ENCODE measurements at regions not wholly inside any gene's neighbourhood (a gene's known extent, or its start where the extent isn't known, plus 50 kb on each side); places are given as distances from the start of the nearest gene placed in this dataset.
A peak's percentile ranks its signal among the peaks of the same experiment; 100 is the strongest.
"Not testable (repeated sequence)": the region's sequence is repeated elsewhere in the genome, so short reads cannot be mapped to it uniquely, and the experiment has no call there.

DNA sequence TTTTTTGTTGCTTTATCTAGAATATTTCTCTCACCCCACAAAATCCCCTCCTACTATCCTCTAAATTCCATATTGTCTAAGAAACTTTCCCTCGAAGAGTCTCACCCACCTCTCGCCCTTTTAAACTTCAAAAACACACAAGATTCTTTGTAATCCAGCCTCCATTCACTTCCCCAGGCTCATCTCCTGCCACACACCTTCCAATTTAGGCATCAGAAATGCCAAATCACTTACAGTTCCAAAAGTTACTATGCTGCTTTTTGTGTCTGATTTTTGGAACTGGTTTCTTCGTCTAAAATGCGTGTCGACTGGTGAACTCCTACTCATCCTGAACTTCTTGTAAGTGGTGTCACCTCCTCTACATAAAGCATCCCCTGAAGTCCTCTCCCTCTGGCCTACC is 482.4 kb upstream of the CAMK1G start:
- DNase-seq = no peak

DNA sequence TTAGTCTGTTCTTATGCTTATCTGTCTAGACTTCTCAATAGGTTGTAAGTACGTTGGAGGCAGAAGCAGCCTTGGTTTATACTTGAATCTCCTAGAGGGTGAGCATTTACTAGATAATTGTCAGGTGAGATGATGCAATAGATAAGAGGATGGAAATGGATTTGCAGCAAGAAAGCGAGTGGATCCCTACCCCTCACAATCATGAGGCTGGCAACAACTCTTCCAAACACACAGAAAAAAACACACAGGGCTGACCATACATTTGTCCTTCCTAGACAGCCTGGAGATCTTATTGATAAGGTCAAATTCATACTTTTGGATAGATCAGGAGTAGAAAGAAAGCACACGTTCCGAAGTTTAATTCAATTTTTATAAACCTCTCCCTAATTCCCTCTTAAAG is 481.4 kb upstream of the CAMK1G start:
- peak; percentile 39 for DNase-seq

DNA sequence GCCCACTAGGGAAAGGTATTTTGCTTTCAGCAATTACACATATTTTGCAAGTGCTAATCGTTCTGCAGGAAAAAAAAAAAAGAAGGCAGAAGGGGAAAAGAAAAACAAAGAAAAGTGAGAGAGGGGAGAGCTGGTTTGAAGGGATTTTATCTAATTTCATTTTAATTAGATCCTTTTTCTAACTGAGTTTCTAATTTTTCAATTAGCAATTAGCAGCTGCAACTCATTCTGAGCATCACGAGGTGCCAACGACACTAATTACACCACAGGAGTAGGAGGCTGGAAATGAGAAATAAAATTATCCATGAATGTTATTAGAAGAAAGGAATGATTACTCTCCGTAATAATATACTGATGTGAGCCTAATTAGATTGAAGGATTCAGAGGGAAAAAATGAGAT is 481.0 kb upstream of the CAMK1G start:
- DNase-seq = no peak

DNA sequence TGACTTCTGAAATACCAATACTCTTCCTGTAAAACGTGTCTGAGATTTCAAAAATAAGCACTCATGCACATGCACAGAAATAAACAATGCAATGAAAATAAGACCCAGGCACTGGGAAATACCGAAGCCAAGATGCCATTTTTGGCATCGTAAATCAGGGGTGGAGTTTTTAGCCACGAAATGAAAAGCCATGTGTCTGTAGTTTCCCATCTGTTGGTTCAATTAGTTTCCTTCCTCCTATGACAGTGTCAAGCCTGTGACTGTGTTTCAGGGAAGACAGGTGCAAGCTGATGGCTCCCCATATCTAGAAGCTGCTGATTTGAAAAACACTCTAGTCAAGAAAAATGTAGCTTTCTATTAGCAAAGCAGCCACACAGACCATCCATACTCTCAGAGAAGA is 480.4 kb upstream of the CAMK1G start:
- DNase-seq = peak; percentile 34

DNA sequence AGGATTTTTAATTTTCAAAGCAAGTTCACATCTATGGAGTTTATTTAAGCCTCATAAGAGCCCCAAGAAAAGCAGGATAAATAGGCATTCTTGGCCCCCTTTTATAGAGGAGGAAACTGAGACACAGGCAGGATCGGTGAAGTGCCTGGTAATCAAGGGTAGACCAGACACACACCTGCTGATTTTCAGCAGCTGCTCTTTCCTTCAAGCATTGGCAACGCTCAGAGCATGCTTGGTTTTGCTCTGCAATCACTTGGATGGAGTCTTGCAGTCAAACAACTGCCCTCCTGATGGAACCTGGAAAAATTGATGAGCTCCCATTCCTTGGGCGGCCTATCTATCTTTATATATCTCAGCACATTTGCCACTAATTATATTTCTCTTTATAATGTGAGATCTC is 478.9 kb upstream of the CAMK1G start:
- DNase-seq = no peak

DNA sequence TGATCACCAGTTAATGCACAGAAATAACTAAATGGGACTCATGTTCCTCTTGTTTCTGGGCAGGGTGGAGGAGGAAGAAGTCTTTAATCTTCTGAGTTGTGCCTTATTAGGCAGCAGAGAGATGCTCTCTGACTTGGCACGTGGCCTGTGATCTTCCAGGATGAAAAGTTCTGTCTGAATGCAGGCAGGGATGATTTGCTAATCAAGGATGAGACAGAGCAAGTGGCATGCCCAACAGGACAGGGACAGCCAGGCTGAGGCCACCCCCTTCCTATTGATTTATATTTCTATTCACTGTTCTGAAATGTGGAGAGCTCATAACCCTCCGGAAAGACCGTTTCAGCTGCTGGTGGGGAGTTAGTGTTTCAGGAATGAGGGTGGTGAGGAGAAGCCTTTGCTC is 477.8 kb upstream of the CAMK1G start:
- DNase-seq = no peak

DNA sequence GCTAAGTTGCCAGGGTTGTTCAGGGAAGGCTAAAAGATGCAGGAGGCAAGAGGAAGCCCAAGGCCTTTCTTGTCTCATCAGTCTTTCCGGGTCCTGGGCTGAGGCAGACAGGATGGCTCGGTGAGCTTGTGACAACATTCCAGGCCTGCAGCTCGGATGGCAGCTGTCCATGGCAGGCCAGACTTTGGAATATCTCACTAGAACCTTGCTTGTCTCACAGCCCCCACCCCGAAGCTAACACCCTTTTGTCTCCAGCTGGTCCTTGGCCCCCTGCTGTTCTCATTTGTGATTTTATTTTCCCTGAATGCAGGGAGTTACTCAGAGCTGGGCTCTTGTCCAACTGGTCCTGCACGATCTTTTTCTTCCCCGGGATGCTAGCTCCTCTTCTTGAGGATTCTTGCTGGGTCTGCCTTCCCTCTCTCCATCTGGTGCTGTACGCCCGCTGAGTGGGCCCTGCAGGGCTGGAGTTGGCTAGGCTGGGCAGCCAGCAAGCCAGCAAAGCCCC is 477.2 kb upstream of the CAMK1G start:
- no peak for DNase-seq

DNA sequence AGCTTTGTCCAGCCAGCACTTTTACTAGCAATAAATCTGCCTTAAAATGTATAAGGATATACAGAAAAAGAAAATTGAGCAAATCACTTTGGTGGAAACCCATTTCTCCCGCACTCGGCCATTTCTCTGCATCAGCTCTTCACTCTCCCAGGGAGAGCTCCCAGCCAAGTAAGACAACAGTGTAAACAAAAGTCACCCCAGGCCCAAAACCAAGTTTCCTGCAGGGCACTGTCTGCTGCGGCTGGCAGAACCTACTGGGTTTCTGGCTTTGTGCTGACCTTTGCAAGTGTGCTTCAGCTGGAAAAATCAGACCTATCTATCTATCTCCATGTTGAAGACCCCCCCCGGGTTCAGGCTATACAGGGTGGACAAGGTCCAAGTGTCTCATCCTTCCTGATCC is 476.7 kb upstream of the CAMK1G start:
- DNase-seq = no peak

DNA sequence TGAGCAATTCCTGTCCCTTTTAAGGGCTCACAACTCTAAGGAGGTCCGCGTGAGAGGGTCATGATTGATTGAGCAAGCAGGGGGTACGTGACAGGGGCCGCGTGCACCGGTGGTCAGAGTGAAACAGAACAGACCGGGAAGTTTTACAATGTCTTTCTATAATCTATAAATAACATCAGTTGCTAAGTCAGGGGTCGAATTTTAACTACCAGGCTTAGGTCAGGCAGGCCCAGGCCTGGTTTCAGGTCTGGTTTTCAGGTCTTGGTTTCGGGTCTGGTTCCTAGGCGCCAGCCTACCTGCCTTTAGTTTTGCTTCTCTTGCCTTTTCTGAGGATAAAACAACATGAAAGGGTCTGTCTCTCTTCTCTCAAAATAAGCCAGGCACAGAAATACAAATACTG is 476.0 kb upstream of the CAMK1G start:
- no peak for DNase-seq

DNA sequence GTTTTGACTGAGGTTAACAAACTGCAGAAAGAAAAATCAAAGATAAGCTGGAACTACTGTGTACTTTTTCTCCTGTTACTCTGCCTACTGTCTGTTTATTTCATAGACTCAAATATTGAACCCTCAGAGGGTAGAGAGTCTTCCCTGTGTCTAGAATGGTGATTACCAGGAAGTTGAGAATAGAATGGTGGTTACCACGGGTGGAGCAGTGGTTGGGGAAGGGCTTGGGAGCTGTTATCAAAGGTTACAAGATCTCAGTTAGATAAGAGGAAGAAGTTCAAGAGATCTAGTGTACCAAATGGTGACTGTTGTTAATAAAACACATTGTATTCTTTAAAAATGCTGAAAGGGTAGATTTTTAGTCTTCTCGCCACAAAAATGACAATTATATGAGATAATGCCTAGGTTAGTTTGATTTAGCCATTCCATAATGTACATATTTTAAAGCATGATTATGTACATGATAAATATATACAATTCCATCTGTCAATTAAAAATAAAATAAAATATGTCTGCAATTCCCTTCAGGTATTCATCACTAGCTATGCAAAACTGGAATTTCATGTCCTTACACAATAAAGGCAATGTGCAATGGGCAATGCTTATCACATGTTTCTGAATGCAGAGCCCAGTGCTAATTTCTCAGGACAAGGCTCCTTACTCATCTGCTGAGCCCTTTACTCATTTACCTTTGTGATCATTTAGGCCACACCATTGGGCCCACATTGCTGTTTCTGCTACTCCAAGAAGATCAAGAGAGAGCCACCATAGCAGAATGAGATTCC is 474.3 kb upstream of the CAMK1G start:
- DNase-seq = no peak

DNA sequence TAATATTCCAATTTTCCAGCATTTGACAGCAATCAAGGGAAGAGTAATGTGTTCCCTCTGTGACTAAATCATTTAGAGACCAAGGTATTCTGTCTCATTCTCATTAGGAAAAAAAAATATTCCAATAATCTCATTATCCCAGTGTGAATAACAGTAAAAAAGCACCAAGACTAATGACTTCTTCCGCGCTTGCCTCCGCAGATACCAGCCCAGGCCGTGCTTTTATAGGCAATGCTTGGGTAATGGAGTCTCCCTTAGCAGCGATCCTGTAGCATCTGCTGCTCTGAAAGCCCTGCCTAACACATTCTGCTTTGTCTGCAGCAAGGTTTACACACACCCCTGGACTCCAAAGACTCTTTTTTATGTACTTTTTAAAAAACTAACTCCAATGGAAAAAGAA is 470.0 kb upstream of the CAMK1G start:
- no peak for DNase-seq

DNA sequence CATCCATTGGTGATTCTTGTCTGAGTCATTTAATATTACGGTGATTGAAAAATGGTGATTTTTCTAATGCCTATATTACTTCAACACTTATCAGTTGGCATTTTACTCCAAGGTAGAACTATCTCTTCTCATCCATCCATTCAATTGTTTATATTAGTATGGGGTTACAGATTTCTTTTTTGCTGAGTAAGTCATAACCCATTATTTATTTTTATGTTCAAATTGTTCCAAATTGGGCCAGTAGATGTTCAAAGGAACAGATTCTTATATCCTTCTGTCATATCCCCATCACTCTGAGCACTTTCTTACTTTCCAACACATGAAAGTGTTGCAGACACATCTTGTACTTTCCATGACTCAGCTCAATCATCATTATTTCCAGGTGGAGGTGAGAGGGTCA is 466.8 kb upstream of the CAMK1G start:
- DNase-seq = no peak

DNA sequence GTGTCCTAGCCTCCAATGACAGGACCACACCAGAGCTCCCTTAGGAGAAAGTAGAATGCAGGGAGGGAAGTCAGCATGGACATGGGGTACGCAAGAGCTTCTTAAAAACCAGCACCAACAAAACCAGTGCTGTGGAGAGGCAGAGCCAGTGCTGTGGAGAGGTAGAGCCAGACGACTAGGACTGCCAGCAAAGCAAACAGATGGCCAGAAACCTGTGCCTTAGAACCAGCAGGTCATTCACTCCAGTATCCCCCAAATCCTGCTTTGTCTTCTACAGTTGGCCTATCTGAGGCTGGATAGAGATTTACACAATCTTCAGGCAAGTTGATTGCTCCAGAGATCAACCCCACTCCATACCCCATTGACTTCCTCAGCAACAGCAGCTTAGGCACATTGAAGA is 459.9 kb upstream of the CAMK1G start:
- no peak for DNase-seq

DNA sequence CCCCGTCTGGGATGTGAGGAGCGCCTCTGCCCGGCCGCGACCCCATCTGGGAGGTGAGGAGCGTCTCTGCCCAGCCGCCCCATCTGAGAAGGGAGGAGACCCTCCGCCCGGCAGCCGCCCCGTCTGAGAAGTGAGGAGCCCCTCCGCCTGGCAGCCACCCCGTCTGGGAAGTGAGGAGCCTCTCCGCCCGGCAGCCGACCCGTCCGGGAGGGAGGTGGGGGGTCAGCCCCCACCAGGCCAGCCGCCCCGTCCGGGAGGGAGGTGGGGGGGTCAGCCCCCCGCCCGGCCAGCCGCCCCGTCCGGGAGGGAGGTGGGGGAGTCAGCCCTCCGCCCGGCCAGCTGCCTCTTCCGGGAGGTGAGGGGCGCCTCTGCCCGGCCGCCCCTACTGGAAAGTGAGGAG is 454.4 kb upstream of the CAMK1G start:
- DNase-seq = not testable (repeated sequence)

DNA sequence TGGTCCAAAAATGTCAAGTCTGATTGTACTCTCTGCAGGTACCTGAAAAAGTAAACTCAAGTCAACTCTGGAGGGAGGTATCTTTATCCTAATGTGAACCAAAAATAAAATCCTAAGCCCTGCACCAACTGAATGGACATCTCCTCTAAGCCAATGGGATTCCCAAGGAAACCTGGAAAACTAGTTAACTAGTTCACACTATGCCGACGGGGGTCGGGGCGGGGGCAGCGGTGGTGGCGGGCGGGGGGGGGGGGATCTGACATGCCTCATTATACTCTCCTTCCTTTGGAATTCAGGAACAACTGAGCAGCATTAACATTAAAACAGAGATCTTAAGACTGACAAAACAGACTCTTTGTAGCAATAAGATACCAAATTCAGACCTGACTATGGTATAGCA is 452.6 kb upstream of the CAMK1G start:
- no peak for DNase-seq

DNA sequence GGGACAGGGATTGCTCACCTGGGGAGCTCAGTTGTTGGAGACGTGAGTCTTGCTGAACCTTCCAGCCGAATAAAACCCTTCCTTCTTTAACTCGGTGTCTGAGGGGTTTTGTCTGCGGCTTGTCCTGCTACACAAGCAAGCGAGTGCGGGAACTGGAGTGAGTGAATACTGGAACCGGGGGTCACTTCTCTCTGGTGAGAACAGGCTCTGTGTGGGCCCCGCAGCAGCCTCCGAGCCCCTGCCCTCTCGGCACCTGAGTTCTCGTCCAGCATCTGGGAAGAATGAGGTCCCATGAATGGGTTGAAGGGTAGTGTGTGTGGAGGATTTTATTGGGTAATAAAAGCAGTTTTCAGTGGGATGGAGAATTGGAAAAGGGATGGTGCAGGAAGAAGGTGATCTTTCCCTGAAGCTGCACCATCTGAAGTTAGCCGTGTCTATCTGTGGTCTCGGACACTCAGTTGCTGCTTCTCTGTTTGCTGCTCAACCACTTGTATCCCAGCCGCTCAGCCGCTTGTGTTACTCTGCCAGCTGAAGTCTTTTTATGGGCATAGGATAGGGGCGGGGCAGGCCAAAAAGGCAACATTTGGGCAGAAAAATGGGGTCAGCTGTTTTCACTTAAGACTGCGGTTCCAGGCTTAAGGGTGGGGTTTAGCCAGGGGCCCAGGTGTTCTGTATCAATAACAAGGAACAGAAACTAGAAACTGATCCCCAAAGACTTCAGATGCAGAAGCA is 450.6 kb upstream of the CAMK1G start:
- no peak for DNase-seq

DNA sequence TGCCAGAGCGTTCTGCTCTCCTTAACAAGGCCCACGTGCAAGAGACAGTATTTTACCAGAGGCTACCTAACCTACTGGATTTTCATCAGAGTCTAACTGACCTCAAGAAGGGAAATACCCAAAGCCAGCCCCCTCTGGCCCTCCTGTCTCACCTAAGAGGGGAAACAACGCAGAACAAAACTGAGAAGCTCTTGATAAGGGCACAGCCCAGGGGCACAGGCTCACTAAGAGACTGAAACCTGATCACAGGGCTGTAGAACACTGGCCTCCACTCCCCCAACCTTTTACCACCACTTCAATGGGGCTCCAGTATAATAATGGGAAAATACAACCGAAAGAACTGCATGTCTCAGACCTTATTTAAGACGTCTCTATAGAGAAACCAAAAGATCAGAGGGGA is 449.5 kb upstream of the CAMK1G start:
- no peak for DNase-seq

DNA sequence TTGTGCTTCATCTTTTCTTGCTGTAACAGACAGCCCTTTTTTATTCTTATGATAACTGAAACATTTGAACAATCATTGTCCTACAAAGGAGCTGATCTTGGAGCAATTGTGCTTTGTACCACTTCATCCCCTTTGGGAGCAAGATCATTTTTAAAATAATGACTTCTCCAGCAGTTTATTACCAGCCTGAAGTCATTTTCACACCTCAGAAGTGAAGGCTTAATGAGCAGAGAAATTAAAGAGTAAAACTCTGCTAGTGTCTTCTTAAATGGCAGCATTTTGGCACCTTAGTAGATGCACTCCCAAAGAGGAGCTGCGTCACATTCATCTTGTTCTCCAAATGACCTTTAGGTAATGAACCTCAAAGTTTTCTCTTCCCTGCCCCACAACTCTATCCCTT is 439.6 kb upstream of the CAMK1G start:
- no peak for DNase-seq

DNA sequence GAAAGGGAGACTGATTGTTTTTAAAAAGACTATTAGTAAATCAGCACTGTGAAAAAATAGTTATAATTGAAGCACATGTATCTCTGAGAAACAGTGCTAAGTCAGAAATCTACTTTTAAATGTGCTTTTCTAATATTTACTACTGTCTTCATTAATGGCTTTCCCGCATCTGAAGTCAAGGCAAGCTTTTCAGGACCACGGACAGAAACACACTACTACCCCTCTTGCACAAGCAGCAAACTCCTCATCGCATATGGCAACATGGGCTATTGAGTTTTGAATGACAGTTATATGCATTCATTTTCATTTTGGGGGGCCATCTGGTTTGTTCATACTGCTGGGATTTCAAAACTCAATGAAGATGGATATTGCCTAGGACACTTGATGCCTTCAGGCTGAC is 433.4 kb upstream of the CAMK1G start:
- DNase-seq = no peak

DNA sequence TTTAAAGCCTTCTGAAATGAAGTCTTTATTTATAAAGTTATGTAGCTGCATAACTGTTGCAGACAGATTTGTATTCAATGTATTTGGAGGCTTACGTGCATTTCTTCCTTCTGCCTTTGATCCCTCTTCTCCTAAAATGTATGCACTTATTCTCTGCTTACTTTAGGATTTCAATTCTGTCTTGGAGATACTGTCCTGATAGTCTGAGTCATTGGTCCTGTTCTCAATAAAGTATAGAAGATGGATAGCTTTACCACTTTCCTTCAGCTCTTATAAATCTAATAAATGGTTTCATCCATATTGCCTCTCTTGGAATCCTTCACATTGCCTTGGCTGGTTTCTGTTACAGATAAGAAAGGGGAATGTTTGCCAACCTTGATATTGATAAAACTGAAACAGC is 430.1 kb upstream of the CAMK1G start:
- DNase-seq = no peak

DNA sequence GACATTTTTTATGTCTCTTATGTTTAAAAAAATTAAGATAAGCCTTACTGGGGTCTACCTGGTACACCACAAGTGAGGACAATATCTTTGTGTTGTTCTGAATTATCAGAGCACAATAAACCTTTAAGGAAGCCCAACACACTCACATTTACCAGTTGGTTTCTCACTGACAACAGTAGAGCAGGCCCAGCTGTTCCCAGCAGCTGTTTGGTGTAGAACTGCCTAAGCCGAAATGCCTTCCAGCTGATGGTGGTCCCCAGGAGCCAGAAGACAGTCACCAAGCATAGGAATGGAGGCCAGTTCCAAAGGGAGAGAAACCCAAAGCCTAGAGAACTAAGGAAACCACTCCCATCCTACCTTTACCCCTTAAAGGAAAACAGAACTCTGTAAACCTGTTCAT is 428.6 kb upstream of the CAMK1G start:
- DNase-seq = no peak

DNA sequence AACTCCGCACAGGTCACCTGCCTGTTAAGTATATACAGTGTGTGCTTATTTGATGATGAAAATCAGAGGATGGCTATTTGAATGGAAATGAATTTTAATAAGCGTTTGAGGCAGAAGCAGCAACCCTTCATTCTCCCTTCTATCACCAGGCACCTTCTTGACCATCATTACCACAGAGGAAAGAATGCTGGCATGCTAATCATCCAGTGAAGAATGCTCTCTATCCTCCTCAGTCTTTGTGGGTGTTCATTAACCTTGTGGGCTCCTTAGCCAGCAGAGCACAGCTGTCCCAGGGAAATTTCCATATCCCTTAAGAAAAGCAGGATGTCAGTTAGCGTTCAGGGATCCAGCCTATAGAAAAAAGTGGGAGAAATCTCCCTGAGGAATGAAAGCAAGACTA is 428.0 kb upstream of the CAMK1G start:
- DNase-seq = no peak

DNA sequence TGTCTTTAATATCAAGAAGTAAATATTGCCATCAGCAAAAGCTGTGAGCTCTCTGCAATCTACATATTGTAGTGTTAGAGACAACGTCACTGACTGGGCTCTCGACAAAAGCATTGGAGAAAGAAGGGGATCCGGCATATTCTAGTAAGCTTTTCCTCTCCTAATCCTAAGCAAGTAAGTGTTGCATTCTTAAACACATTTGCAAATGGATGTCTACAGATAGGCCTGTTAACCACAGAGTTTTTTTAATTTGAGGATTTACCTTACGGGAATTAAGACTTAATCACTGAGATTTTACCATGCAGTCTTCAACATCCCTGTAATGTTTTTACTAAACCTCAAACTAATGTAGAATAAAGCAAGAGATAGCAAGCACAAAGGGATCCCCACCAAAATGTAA is 426.5 kb upstream of the CAMK1G start:
- no peak for DNase-seq

DNA sequence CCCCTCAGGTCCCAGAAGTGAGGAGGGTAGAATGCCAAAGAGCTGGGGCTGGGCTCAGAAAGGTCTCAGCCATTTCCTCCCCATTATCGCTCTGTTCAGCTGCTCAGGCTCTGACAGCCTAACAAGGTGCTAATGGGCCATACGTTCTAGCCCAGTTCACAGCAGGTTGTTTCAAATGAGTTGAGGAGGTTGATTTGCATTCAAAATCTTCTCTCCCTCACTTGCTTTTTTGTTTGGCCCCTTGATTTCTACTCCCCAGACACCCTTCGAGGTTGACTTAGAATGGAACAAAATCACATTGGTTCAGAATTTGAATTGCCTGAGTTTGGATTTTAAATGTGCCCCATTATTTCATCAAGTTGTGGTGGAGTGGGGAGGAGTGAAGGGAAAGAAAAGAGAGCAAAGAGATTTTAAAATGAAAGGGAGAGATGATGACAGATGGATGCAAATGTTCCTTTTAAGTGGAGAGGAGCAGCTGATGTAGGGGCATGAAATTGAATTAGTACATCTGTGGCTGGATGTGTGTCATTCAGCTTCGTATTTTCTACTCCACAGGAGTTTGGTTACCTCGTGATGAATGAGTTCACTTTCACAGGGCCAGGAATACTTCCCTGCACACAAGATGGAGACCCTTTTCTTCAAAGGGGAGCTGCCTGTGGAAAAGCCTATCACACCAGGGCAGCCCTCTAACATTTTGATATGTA is 425.8 kb upstream of the CAMK1G start:
- DNase-seq = peak; percentile 92
